ENCODE measurements at regions not wholly inside any gene's neighbourhood (a gene's known extent, or its start where the extent isn't known, plus 50 kb on each side); places are given as distances from the start of the nearest gene placed in this dataset.

DNA sequence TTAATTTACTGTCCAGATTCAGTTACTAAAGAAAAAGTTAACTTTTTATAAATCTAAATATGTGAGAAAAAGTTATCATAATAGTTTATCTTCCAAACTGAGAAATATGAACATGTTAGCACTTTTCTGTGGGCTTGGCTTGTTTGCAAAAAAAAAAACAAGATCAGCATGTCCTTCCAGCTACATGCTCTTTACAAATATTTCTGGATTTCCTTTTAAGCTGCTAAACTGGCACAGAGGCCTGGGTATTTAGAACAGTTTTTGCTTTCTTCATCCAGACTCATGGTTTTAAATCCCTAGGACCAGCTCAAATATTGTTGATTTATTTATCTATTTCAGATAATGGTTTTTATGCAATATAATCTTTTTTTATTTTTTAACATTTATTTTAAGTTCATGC lies 1444.5 kb upstream of the FLRT2 start:
- no peaks in the 10 kb centered on the region for H3K27me3 ChIP-seq (ENCODE audit: control insufficient read depth in 2 of 2, insufficient read depth in 2 of 2, low read length in 2 of 2)

DNA sequence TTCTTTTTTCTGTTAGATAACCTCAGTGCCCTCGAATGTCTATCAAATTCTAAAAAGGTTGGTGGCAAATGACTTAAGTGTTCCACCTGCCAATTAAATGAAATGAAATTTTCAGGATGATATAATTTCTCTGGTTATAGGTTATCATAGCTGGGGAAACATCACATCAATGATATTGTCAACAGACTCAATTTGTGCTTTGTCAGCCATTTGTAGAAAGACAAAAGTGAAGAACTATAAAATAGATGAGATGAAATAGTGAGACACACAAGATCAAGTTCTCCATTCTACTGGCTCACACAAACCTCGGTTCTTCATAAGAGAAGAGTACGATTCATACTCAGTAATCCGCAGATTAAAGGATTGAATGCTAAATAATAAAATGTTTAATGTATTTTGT lies 1443.2 kb upstream of the FLRT2 start:
- TF ChIP-seq POLR2AphosphoS5 (IDR thresholded peaks at IDR 0.05; ENCODE audit: insufficient read depth, low read depth, low read length) = no peak
- TF ChIP-seq JUN (IDR thresholded peaks at IDR 0.05; ENCODE audit: borderline replicate concordance, insufficient read depth, insufficient read length, low read depth) = no peak
- TF ChIP-seq MYC (IDR thresholded peaks at IDR 0.05; ENCODE audit: low read depth, low read length) = no peak
- TF ChIP-seq, protein P1, sequence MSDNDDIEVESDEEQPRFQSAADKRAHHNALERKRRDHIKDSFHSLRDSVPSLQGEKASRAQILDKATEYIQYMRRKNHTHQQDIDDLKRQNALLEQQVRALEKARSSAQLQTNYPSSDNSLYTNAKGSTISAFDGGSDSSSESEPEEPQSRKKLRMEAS (IDR thresholded peaks at IDR 0.05; ENCODE audit: insufficient read depth, insufficient read length) = no peak
- TF ChIP-seq FOS (IDR thresholded peaks at IDR 0.05; ENCODE audit: borderline replicate concordance, insufficient read depth, low read length) = no peak
- no peak for TF ChIP-seq EZH2 (IDR thresholded peaks at IDR 0.05; ENCODE audit: borderline replicate concordance, low read depth, low read length, severe bottlenecking)
- TF ChIP-seq POLR2A (IDR thresholded peaks at IDR 0.05; ENCODE audit: low read depth, low read length) = no peak
- no peak for TF ChIP-seq GATA2 (IDR thresholded peaks at IDR 0.05; ENCODE audit: insufficient read depth, insufficient read length, low read depth, low read length)
- TF ChIP-seq, protein P2, sequence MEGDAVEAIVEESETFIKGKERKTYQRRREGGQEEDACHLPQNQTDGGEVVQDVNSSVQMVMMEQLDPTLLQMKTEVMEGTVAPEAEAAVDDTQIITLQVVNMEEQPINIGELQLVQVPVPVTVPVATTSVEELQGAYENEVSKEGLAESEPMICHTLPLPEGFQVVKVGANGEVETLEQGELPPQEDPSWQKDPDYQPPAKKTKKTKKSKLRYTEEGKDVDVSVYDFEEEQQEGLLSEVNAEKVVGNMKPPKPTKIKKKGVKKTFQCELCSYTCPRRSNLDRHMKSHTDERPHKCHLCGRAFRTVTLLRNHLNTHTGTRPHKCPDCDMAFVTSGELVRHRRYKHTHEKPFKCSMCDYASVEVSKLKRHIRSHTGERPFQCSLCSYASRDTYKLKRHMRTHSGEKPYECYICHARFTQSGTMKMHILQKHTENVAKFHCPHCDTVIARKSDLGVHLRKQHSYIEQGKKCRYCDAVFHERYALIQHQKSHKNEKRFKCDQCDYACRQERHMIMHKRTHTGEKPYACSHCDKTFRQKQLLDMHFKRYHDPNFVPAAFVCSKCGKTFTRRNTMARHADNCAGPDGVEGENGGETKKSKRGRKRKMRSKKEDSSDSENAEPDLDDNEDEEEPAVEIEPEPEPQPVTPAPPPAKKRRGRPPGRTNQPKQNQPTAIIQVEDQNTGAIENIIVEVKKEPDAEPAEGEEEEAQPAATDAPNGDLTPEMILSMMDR (IDR thresholded peaks at IDR 0.05; ENCODE audit: extremely low read depth in 1 of 2, insufficient read depth in 1 of 2, low read depth in 1 of 2, low read length in 2 of 2) = no peak
- no peak overlapping the region for H3K4me3 ChIP-seq (replicated peaks in 1 of 3; ENCODE audit: insufficient read depth in 1 of 3, low read depth in 1 of 3, low read length in 3 of 3)
- CTCF ChIA-PET = no interaction called here
- H3K9ac ChIP-seq (replicated peaks; ENCODE audit: extremely low read depth, insufficient read depth, low read length) = no peak overlapping the region
- FAIRE-seq = peak; percentile 33
- no peaks in the 10 kb centered on the region for H3K79me2 ChIP-seq (ENCODE audit: control insufficient read depth, insufficient read depth, low read length)
- no peaks in the 10 kb centered on the region for H3K9me3 ChIP-seq (replicated peaks; ENCODE audit: control insufficient read depth, insufficient read depth, low read length)
- no peaks in the 10 kb centered on the region for H4K20me1 ChIP-seq (replicated peaks; ENCODE audit: control insufficient read depth, extremely low read depth, insufficient read depth, low read length)
- no peaks in the 10 kb centered on the region for H3K4me1 ChIP-seq (ENCODE audit: control insufficient read depth, extremely low read depth, insufficient read depth, low read length)
- dilution Hi-C loops (cut with MboI; ENCODE audit: extremely low pct_ligation_motif_present, low sequenced_read_pairs) (no loop called here), intact Hi-C loops (cut with micrococcal nuclease) (no loop called here)
- no peaks in the 10 kb centered on the region for H3K36me3 ChIP-seq (ENCODE audit: control insufficient read depth in 2 of 2, extremely low read depth in 1 of 2, insufficient read depth in 2 of 2, low read length in 2 of 2)
- H2AFZ ChIP-seq (ENCODE audit: low read depth, low read length) = no peak overlapping the region
- no peaks in the 10 kb centered on the region for H3K27me3 ChIP-seq (ENCODE audit: control insufficient read depth in 2 of 2, insufficient read depth in 2 of 2, low read length in 2 of 2)
- POLR2A ChIA-PET = no interaction called here
- DNase-seq (ENCODE audit: low read depth, low spot score) = no peak
- H3K27ac ChIP-seq (ENCODE audit: insufficient read depth, low read depth, low read length) = no peak overlapping the region
- no TSS peak for BruUV-seq (replicated peaks)
- H3K9me1 ChIP-seq (replicated peaks; ENCODE audit: control insufficient read depth, extremely low read depth, insufficient read depth, low read length) = no peaks in the 10 kb centered on the region
- H3K4me2 ChIP-seq (ENCODE audit: insufficient read depth, low read length) = no peak overlapping the region

More for the DNA sequence above, 1444.5 kb upstream of the FLRT2 start:
- H3K9ac ChIP-seq (replicated peaks; ENCODE audit: extremely low read depth, insufficient read depth, low read length) = no peak overlapping the region
- no peaks in the 10 kb centered on the region for H3K4me1 ChIP-seq (ENCODE audit: control insufficient read depth, extremely low read depth, insufficient read depth, low read length)
- dilution Hi-C loops (cut with MboI; ENCODE audit: extremely low pct_ligation_motif_present, low sequenced_read_pairs) = no loop called here
- POLR2A ChIA-PET = no interaction called here
- FAIRE-seq = no peak
- no peaks in the 10 kb centered on the region for H3K9me1 ChIP-seq (replicated peaks; ENCODE audit: control insufficient read depth, extremely low read depth, insufficient read depth, low read length)
- intact Hi-C loops (cut with micrococcal nuclease) = no loop called here
- no peak for TF ChIP-seq POLR2AphosphoS5 (IDR thresholded peaks at IDR 0.05; ENCODE audit: insufficient read depth, low read depth, low read length)
- CTCF ChIA-PET = no interaction called here
- H3K27ac ChIP-seq (ENCODE audit: insufficient read depth, low read depth, low read length) = no peak overlapping the region
- DNase-seq (ENCODE audit: low read depth, low spot score) = no peak
- no peak overlapping the region for H3K4me3 ChIP-seq (replicated peaks in 1 of 3; ENCODE audit: insufficient read depth in 1 of 3, low read depth in 1 of 3, low read length in 3 of 3)
- no peaks in the 10 kb centered on the region for H3K9me3 ChIP-seq (replicated peaks; ENCODE audit: control insufficient read depth, insufficient read depth, low read length)
- no peaks in the 10 kb centered on the region for H3K36me3 ChIP-seq (ENCODE audit: control insufficient read depth in 2 of 2, extremely low read depth in 1 of 2, insufficient read depth in 2 of 2, low read length in 2 of 2)
- no peak overlapping the region for H3K4me2 ChIP-seq (ENCODE audit: insufficient read depth, low read length)
- no TSS peak for BruUV-seq (replicated peaks)
- no peaks in the 10 kb centered on the region for H3K79me2 ChIP-seq (ENCODE audit: control insufficient read depth, insufficient read depth, low read length)
- no peak overlapping the region for H2AFZ ChIP-seq (ENCODE audit: low read depth, low read length)
- H4K20me1 ChIP-seq (replicated peaks; ENCODE audit: control insufficient read depth, extremely low read depth, insufficient read depth, low read length) = no peaks in the 10 kb centered on the region
